ENCODE measurements at regions not wholly inside any gene's neighbourhood (a gene's known extent, or its start where the extent isn't known, plus 50 kb on each side); places are given as distances from the start of the nearest gene placed in this dataset.

DNA sequence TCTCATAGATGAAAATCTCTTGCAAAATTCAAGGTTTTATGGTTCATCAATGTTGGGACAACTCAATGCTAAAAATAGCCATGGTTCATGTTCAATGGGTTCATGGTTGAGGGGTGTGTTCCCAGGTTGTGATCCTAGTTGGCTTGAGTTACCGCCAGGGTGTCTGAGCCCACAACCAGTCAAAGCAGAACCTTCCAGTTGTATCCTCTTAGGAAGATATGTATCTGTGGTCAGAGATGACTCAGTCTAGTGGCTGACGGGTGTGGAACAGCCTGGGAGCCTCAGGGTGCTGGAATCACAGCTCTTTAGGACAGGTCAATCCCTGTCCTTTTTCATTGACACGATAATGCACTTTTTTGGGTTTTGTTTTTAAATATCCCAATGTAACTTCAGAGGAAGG is 192.3 kb upstream of the NR3C2 start:
- no peak for FAIRE-seq
- H2AFZ ChIP-seq (ENCODE audit: control insufficient read depth, low read depth, low read length), result no peak overlapping the region
- in situ Hi-C loops (cut with MboI) (no loop called here), intact Hi-C loops (cut with micrococcal nuclease; ENCODE audit: unreplicated experiment) (no loop called here)
- RAD21 ChIA-PET (ENCODE audit: unreplicated experiment), result no interaction called here
- H3K4me2 ChIP-seq (ENCODE audit: control insufficient read depth, insufficient read depth), result no peak overlapping the region
- WGBS (ENCODE audit: insufficient coverage, insufficient replicate concordance, low lambda C conversion rate, missing lambda C conversion rate), result 17% methylated on average over 3 of the region's 3 CpGs
- H3K4me3 ChIP-seq, result no peak overlapping the region
- no peak overlapping the region for H3K27ac ChIP-seq (ENCODE audit: control insufficient read depth, insufficient read depth)
- POLR2A ChIA-PET, result no interaction called here
- CTCF ChIA-PET, result no interaction called here
- DNase-seq (ENCODE audit: low read depth, low spot score), result no peak
- SMC1A ChIA-PET (ENCODE audit: uncharacterized antibody, unreplicated experiment), result no interaction called here
- no peak overlapping the region for H3K9ac ChIP-seq (ENCODE audit: control insufficient read depth, insufficient read depth, low read length)
- no peaks in the 10 kb centered on the region for H4K20me1 ChIP-seq (ENCODE audit: control insufficient read depth, insufficient read depth)
- TF ChIP-seq NR2F1 (conservative IDR thresholded peaks at IDR 0.05) (no peak), SP1 (IDR thresholded peaks at IDR 0.05; ENCODE audit: low read depth, low read length) (no peak), RB1 (IDR thresholded peaks at IDR 0.05; ENCODE audit: borderline replicate concordance) (no peak)
- TF ChIP-seq, protein P1, sequence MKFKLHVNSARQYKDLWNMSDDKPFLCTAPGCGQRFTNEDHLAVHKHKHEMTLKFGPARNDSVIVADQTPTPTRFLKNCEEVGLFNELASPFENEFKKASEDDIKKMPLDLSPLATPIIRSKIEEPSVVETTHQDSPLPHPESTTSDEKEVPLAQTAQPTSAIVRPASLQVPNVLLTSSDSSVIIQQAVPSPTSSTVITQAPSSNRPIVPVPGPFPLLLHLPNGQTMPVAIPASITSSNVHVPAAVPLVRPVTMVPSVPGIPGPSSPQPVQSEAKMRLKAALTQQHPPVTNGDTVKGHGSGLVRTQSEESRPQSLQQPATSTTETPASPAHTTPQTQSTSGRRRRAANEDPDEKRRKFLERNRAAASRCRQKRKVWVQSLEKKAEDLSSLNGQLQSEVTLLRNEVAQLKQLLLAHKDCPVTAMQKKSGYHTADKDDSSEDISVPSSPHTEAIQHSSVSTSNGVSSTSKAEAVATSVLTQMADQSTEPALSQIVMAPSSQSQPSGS (IDR thresholded peaks at IDR 0.05; ENCODE audit: low read length), result no peak
- no TSS peak for BruUV-seq (replicated peaks)
- no peaks in the 10 kb centered on the region for H3K9me3 ChIP-seq (replicated peaks; ENCODE audit: control insufficient read depth, insufficient read depth, low read length)
- H3K79me2 ChIP-seq (ENCODE audit: control insufficient read depth, insufficient read depth, low read length), result no peaks in the 10 kb centered on the region
- H3K36me3 ChIP-seq (ENCODE audit: control insufficient read depth in 2 of 2, insufficient read depth in 2 of 2, low read length in 1 of 2), result no peaks in the 10 kb centered on the region
- H3K27me3 ChIP-seq (replicated peaks in 1 of 2; ENCODE audit: control insufficient read depth in 2 of 2, insufficient read depth in 2 of 2, low read length in 1 of 2), result no peaks in the 10 kb centered on the region
- ATAC-seq, result no peak
- H3K4me1 ChIP-seq (ENCODE audit: control insufficient read depth, insufficient read depth, low read length), result no peaks in the 10 kb centered on the region

DNA sequence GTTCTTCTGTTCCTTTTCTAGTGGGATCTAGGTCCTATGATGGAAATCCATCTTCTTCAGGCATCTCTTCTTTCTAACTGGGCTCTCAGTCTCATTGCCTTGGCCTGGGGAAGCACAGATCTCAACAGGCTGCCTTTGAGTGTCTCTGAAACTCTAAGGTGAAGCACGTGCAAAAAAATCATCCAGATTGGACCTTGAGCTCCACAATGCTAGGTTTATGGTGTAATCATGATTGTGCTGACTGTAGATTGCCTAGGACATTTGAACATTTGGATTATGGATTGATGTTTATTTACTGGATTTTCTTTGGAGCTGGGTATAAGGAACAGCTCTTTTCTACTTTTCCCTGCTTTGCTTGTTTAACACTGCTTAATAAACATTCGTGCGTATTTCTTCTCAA is 191.5 kb upstream of the NR3C2 start:
- TF ChIP-seq, protein P2, sequence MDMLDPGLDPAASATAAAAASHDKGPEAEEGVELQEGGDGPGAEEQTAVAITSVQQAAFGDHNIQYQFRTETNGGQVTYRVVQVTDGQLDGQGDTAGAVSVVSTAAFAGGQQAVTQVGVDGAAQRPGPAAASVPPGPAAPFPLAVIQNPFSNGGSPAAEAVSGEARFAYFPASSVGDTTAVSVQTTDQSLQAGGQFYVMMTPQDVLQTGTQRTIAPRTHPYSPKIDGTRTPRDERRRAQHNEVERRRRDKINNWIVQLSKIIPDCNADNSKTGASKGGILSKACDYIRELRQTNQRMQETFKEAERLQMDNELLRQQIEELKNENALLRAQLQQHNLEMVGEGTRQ (IDR thresholded peaks at IDR 0.05; ENCODE audit: borderline replicate concordance, low read depth, low read length), result no peak
- no peak for TF ChIP-seq ATF7 (IDR thresholded peaks at IDR 0.05; ENCODE audit: low read depth)
- TF ChIP-seq HDGF (IDR thresholded peaks at IDR 0.05), result no peak
- intact Hi-C loops (cut with micrococcal nuclease; ENCODE audit: unreplicated experiment), result no loop called here

More for the DNA sequence above, 191.5 kb upstream of the NR3C2 start:
- no peak for DNase-seq (ENCODE audit: low read depth, low spot score)
- BruUV-seq (replicated peaks), result no TSS peak
- ChIA-PET RAD21 (ENCODE audit: unreplicated experiment) (no interaction called here), CTCF (no interaction called here), SMC1A (ENCODE audit: uncharacterized antibody, unreplicated experiment) (no interaction called here), POLR2A (no interaction called here)
- no peak for ATAC-seq
- FAIRE-seq, result no peak
- no peaks in the 10 kb centered on the region for H3K9me3 ChIP-seq (replicated peaks; ENCODE audit: control insufficient read depth, insufficient read depth, low read length)
- H2AFZ ChIP-seq (ENCODE audit: control insufficient read depth, low read depth, low read length), result no peak overlapping the region
- in situ Hi-C loops (cut with MboI), result no loop called here
- no peak overlapping the region for H3K4me3 ChIP-seq
- WGBS (ENCODE audit: insufficient coverage, insufficient replicate concordance, low lambda C conversion rate, missing lambda C conversion rate), result 45% methylated on average over 3 of the region's 3 CpGs
- H3K27me3 ChIP-seq (replicated peaks in 1 of 2; ENCODE audit: control insufficient read depth in 2 of 2, insufficient read depth in 2 of 2, low read length in 1 of 2), result no peaks in the 10 kb centered on the region
- no peak overlapping the region for H3K4me2 ChIP-seq (ENCODE audit: control insufficient read depth, insufficient read depth)
- no peaks in the 10 kb centered on the region for H3K36me3 ChIP-seq (ENCODE audit: control insufficient read depth in 2 of 2, insufficient read depth in 2 of 2, low read length in 1 of 2)
- no peak overlapping the region for H3K9ac ChIP-seq (ENCODE audit: control insufficient read depth, insufficient read depth, low read length)
- no peak overlapping the region for H3K27ac ChIP-seq (ENCODE audit: control insufficient read depth, insufficient read depth)
- no peaks in the 10 kb centered on the region for H3K79me2 ChIP-seq (ENCODE audit: control insufficient read depth, insufficient read depth, low read length)
- H4K20me1 ChIP-seq (ENCODE audit: control insufficient read depth, insufficient read depth), result no peaks in the 10 kb centered on the region
- no peaks in the 10 kb centered on the region for H3K4me1 ChIP-seq (ENCODE audit: control insufficient read depth, insufficient read depth, low read length)

All from GM12878 (cell line).